H9 (cell line): ENCODE measurements at regions not wholly inside any gene's neighbourhood (a gene's known extent, or its start where the extent isn't known, plus 50 kb on each side); places are given as distances from the start of the nearest gene placed in this dataset.

Experiments used
- DNase-seq: peaks from one replicate; pipeline ENCODE4 v3.0.0-alpha.2; 2017
- H2AFZ ChIP-seq: one replicate; pipeline ENCODE4 v1.6.1; 2013; ENCODE audit warnings: mild to moderate bottlenecking, low read length, control low read depth, moderate library complexity
- H2AK5ac ChIP-seq: 2 replicates; pipeline ENCODE4 v1.6.1; 2013; ENCODE audit warnings: low read length, control low read depth, mixed read lengths; ENCODE audit not compliant: insufficient read length
- H2BK120ac ChIP-seq: one replicate; pipeline ENCODE4 v1.6.1; 2013; ENCODE audit warnings: low read depth, mild to moderate bottlenecking, low read length, control low read depth, inconsistent platforms; ENCODE audit not compliant: poor library complexity, severe bottlenecking
- H2BK12ac ChIP-seq: 2 replicates; pipeline ENCODE4 v1.6.1; 2013; ENCODE audit warnings: low read length, control low read depth, mixed read lengths, low read depth; ENCODE audit not compliant: insufficient read length
- H2BK15ac ChIP-seq: 2 replicates; pipeline ENCODE4 v1.6.1; 2013; ENCODE audit warnings: low read depth, low read length, control low read depth
- H2BK20ac ChIP-seq: one replicate; pipeline ENCODE4 v1.6.1; 2013; ENCODE audit warnings: low read depth, mild to moderate bottlenecking, low read length, control low read depth, inconsistent platforms; ENCODE audit not compliant: poor library complexity, severe bottlenecking
- H2BK5ac ChIP-seq: 2 replicates; pipeline ENCODE4 v1.6.1; 2013; ENCODE audit warnings: low read length, control low read depth, mixed read lengths; ENCODE audit not compliant: insufficient read length
- H3K14ac ChIP-seq: 2 replicates; pipeline ENCODE4 v1.6.1; 2013; ENCODE audit warnings: low read length, control low read depth; ENCODE audit not compliant: insufficient read depth
- H3K18ac ChIP-seq: 2 replicates; pipeline ENCODE4 v1.6.1; 2013; ENCODE audit warnings: low read depth, mild to moderate bottlenecking, mixed read lengths, low read length, control low read depth; ENCODE audit not compliant: insufficient read length
- H3K23ac ChIP-seq: 2 replicates; pipeline ENCODE4 v1.6.1; 2013; ENCODE audit warnings: low read length, control low read depth, mixed read lengths, low read depth; ENCODE audit not compliant: insufficient read length
- H3K23me2 ChIP-seq: 2 replicates; pipeline ENCODE4 v1.6.1; 2013; ENCODE audit warnings: low read depth, mild to moderate bottlenecking, mixed read lengths, low read length, control low read depth; ENCODE audit not compliant: insufficient read length, poor library complexity, severe bottlenecking
- H3K27ac ChIP-seq: 2 replicates; pipeline ENCODE4 v1.5.1; 2013; ENCODE audit warnings: low read length, control low read depth, mixed read lengths, low read depth; ENCODE audit not compliant: insufficient read length
- H3K27me3 ChIP-seq: 2 replicates; pipeline ENCODE4 v1.6.1; 2013; ENCODE audit warnings: low read length, control low read depth, inconsistent platforms; ENCODE audit not compliant: insufficient read depth
- H3K4ac ChIP-seq: 2 replicates; pipeline ENCODE4 v1.6.1; 2013; ENCODE audit warnings: low read depth, mild to moderate bottlenecking, control low read depth, inconsistent platforms, low read length, moderate library complexity
- H3K4me1 ChIP-seq: 2 replicates; pipeline ENCODE4 v1.6.1; 2013; ENCODE audit warnings: low read length, control low read depth, inconsistent platforms; ENCODE audit not compliant: insufficient read depth
- H3K4me2 ChIP-seq: 2 replicates; pipeline ENCODE4 v1.6.1; 2013; ENCODE audit warnings: low read length, control low read depth, mixed read lengths; ENCODE audit not compliant: insufficient read length, insufficient read depth
- H3K56ac ChIP-seq: 2 replicates; pipeline ENCODE4 v1.6.1; 2013; ENCODE audit warnings: low read depth, mild to moderate bottlenecking, mixed read lengths, low read length, control low read depth; ENCODE audit not compliant: insufficient read length
- H3K79me1 ChIP-seq: 2 replicates; pipeline ENCODE4 v1.6.1; 2013; ENCODE audit warnings: low read depth, mild to moderate bottlenecking, moderate library complexity, low read length, control low read depth, inconsistent platforms; ENCODE audit not compliant: insufficient read depth, poor library complexity, severe bottlenecking
- H3K79me2 ChIP-seq: 2 replicates; pipeline ENCODE4 v1.6.1; 2013; ENCODE audit warnings: low read length, control low read depth, inconsistent platforms; ENCODE audit not compliant: insufficient read depth
- H3K9ac ChIP-seq: 2 replicates; pipeline ENCODE4 v1.6.1; 2013; ENCODE audit warnings: low read length, control low read depth, mixed read lengths; ENCODE audit not compliant: insufficient read length; ENCODE audit errors: extremely low read depth
- H3K9me3 ChIP-seq: one replicate; pipeline ENCODE4 v1.6.1; 2013; ENCODE audit warnings: low read depth, low read length, inconsistent platforms; ENCODE audit not compliant: control insufficient read depth
- H3T11ph ChIP-seq: one replicate; pipeline ENCODE4 v1.6.1; 2013; ENCODE audit warnings: mild to moderate bottlenecking, low read length, control low read depth, inconsistent platforms
- H4K20me1 ChIP-seq: one replicate; pipeline ENCODE4 v1.6.1; 2013; ENCODE audit not compliant: control insufficient read depth, insufficient read length, insufficient read depth
- H4K5ac ChIP-seq: 2 replicates; pipeline ENCODE4 v1.6.1; 2013; ENCODE audit warnings: low read depth, mild to moderate bottlenecking, mixed read lengths, low read length, control low read depth; ENCODE audit not compliant: insufficient read length
- H4K8ac ChIP-seq: replicated peaks from 2 replicates; pipeline ENCODE4 v1.6.1; 2013; ENCODE audit warnings: low read length, control low read depth, mixed read lengths, low read depth; ENCODE audit not compliant: insufficient read length
- H4K91ac ChIP-seq: 2 replicates; pipeline ENCODE4 v1.6.1; 2013; ENCODE audit warnings: low read depth, mild to moderate bottlenecking, moderate library complexity, mixed read lengths, low read length, control low read depth; ENCODE audit not compliant: insufficient read length
- H3K27ac Mint-ChIP-seq, 3 experiments: 2 replicates in 2 of 3; 3 replicates in 1 of 3; pipeline ENCODE4 v1.8.0; 2020 to 2021; ENCODE audit warnings: mixed read lengths in 3 of 3, mild to moderate bottlenecking in 1 of 3, moderate library complexity in 1 of 3
- H3K27me3 Mint-ChIP-seq: 2 replicates; pipeline ENCODE4 v1.8.0; 2021; ENCODE audit warnings: low read depth, mild to moderate bottlenecking, moderate library complexity, mixed read lengths
- H3K36me3 Mint-ChIP-seq, 3 experiments: 2 replicates in 2 of 3; 3 replicates in 1 of 3; pipeline ENCODE4 v1.8.0; 2020 to 2021; ENCODE audit warnings: low read depth in 3 of 3, mixed read lengths in 3 of 3; ENCODE audit not compliant: insufficient read depth in 1 of 3
- H3K4me1 Mint-ChIP-seq, 2 experiments: 2 replicates each; pipeline ENCODE4 v1.8.0; 2020; ENCODE audit warnings: mixed read lengths in 2 of 2
- H3K4me3 Mint-ChIP-seq, 2 experiments: 2 replicates in 1 of 2; 3 replicates in 1 of 2; pipeline ENCODE4 v1.8.0; 2020 to 2021; ENCODE audit warnings: mild to moderate bottlenecking in 2 of 2, mixed read lengths in 2 of 2, moderate library complexity in 1 of 2
- H3K9me3 Mint-ChIP-seq, 2 experiments: 2 replicates in 1 of 2; 3 replicates in 1 of 2; pipeline ENCODE4 v1.8.0; 2020; ENCODE audit warnings: mild to moderate bottlenecking in 2 of 2, mixed read lengths in 2 of 2, moderate library complexity in 1 of 2
- CTCF ChIP-seq: fragments of 200-600 bp; sonication (generic); conservative IDR thresholded peaks from 3 replicates; pipeline ENCODE4 v1.8.0; 2021; ENCODE audit warnings: antibody characterized with exemption, mild to moderate bottlenecking
- WGBS: extraction: QIAGEN DNeasy Blood & Tissue Kit; methylation state at CpG from one replicate; pipeline ENCODE4 v1.1.7; 2013; ENCODE audit warnings: missing lambda C conversion rate, low lambda C conversion rate, mixed read lengths; ENCODE audit not compliant: insufficient read length; ENCODE audit errors: extremely low coverage; 5-methylcytosine and 5-hydroxymethylcytosine counted together

DNA sequence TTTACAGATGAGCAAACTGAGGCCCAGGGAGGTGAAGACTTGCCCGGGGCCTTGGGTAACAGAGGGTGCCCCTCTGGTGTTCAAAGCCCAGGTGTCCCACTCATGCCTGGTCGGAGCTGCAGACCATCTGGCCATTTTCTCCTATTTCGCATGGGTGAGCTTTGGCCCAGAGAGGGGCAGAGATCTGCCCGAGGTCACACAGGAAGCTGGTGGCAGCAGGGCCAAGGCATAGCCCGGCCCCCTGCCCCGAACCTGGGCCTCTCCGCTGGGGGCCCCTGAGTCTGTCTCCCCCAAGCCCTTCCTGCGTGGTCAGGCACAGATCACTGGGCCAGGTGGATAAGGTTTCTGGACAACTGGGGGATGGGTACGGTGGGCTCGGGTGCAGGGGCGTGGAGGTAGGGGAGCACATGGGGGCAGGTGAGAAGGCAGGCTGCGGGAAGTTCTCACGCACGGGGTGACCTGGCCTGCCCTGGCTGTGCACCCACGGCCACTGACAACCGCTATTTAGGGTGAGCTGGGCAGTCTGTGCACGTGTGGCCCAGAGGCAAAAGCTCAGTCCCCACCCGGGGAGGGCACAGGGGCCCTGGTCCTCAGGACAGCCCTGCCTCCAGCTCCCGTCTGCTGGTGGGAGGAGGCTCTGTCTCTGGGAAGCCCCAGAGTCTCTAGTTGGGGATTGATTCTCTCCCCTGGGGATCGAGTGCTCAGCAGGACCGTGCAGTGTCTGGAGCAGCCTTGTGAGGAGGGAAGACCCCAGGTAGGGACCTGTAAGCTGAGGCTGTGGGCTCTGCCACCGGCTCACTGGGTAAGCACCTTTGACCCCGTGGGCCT, 68.6 kb downstream of the UNCX start:
- no peak overlapping the region for H3K4me3 Mint-ChIP-seq
- no peaks in the 10 kb centered on the region for H3K79me1 ChIP-seq
- H3K4me1 ChIP-seq, result no peaks in the 10 kb centered on the region

More for the DNA sequence above, 68.6 kb downstream of the UNCX start:
- no peak overlapping the region for H4K91ac ChIP-seq
- Mint-ChIP-seq H3K9me3 (no peaks in the 10 kb centered on the region; a peak in 1 of 5 replicates), H3K27me3 (no peaks in the 10 kb centered on the region; the same call in none of the 2 replicates), H3K27ac (no peak overlapping the region), H3K36me3 (no peaks in the 10 kb centered on the region), H3K4me1 (peaks cover 0 to 2% of the 10 kb centered on the region in 2 experiments; a peak in 1 of 4 replicates)
- no peaks in the 10 kb centered on the region for H4K20me1 ChIP-seq
- H3K27ac ChIP-seq, result no peak overlapping the region
- no peak overlapping the region for H3K4ac ChIP-seq
- no peak overlapping the region for H2BK20ac ChIP-seq
- H3K23ac ChIP-seq, result no peak overlapping the region
- H2BK15ac ChIP-seq, result no peak overlapping the region
- DNase-seq, result no peak
- H2AK5ac ChIP-seq, result no peak overlapping the region
- no peak overlapping the region for H2AFZ ChIP-seq
- no peaks in the 10 kb centered on the region for H3K23me2 ChIP-seq
- H3K4me2 ChIP-seq, result no peak overlapping the region
- no peak overlapping the region for H2BK5ac ChIP-seq
- no CpG with 5 or more reads among the region's 23 CpGs for WGBS
- no peak overlapping the region for H3K56ac ChIP-seq
- H3K14ac ChIP-seq, result no peak overlapping the region
- no peak overlapping the region for H4K5ac ChIP-seq
- no peak overlapping the region for H3K9ac ChIP-seq
- H3K27me3 ChIP-seq, result no peaks in the 10 kb centered on the region
- H2BK120ac ChIP-seq, result no peak overlapping the region
- no peak for TF ChIP-seq CTCF
- no peak overlapping the region for H2BK12ac ChIP-seq
- H3K79me2 ChIP-seq, result no peaks in the 10 kb centered on the region
- H4K8ac ChIP-seq, result no peak overlapping the region
- no peak overlapping the region for H3T11ph ChIP-seq
- H3K18ac ChIP-seq, result no peak overlapping the region
- H3K9me3 ChIP-seq, result no peaks in the 10 kb centered on the region
